Left ventricle myocardium inferior (tissue), 1 donor: ENCODE measurements at regions not wholly inside any gene's neighbourhood (a gene's known extent, or its start where the extent isn't known, plus 50 kb on each side); places are given as distances from the start of the nearest gene placed in this dataset.

Experiments
- DNase-seq: peaks from one replicate; pipeline ENCODE4 v3.0.0-alpha.2; 2020
- H3K27ac ChIP-seq: fragments of 200-600 bp; replicated peaks from 2 replicates; pipeline ENCODE4 v1.8.0; 2021
- H3K27me3 ChIP-seq: fragments of 200-600 bp; 2 replicates; pipeline ENCODE4 v1.8.0; 2021; ENCODE audit warnings: low read depth
- H3K36me3 ChIP-seq: fragments of 200-600 bp; 2 replicates; pipeline ENCODE4 v1.8.0; 2021
- H3K4me1 ChIP-seq: fragments of 200-600 bp; 2 replicates; pipeline ENCODE4 v1.8.0; 2021
- H3K4me3 ChIP-seq: fragments of 200-600 bp; 2 replicates; pipeline ENCODE4 v1.8.0; 2021; ENCODE audit warnings: mild to moderate bottlenecking, moderate library complexity
- H3K9me3 ChIP-seq: fragments of 200-600 bp; replicated peaks from 2 replicates; pipeline ENCODE4 v1.8.0; 2021
- CTCF ChIP-seq: fragments of 200-600 bp; IDR thresholded peaks from 2 replicates; pipeline ENCODE4 v1.8.0; 2021; ENCODE audit warnings: antibody characterized with exemption, mild to moderate bottlenecking, borderline replicate concordance
- intact Hi-C: fragments of 100-400 bp; cut with micrococcal nuclease; formaldehyde crosslinking; loops from one replicate; pipeline ENCODE4 v1.11.0; 2022
- donor health status: DM: no; HTN: yes; CAD: no; lungs with severe emphysema.

DNA sequence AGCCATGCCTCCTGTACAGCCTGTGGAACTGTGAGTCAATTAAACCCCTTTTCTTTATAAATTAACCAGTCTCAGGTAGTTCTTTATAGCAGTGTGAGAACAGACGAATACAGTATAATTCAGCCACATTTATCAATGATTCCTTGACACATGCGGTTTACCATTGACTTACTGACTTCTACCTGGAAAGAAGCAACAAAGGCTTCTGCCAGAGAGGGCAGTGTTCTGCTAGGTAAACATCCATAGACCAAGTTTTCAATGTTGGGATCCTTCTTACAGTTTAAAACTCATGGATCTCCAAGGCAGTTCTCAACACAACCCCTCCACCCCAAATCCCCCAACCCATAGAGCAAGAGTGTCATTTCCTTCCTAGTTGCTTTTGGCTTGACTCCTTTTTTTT, 150.6 kb downstream of the ZNF648 start:
- no peaks in the 10 kb centered on the region for H3K9me3 ChIP-seq
- no peak for TF ChIP-seq CTCF
- no peak overlapping the region for H3K4me3 ChIP-seq
- intact Hi-C loops: no loop called here
- no peaks in the 10 kb centered on the region for H3K4me1 ChIP-seq
- H3K36me3 ChIP-seq: no peaks in the 10 kb centered on the region
- no peak overlapping the region for H3K27ac ChIP-seq
- H3K27me3 ChIP-seq: peaks cover 37% of the 10 kb centered on the region
- DNase-seq: no peak

DNA sequence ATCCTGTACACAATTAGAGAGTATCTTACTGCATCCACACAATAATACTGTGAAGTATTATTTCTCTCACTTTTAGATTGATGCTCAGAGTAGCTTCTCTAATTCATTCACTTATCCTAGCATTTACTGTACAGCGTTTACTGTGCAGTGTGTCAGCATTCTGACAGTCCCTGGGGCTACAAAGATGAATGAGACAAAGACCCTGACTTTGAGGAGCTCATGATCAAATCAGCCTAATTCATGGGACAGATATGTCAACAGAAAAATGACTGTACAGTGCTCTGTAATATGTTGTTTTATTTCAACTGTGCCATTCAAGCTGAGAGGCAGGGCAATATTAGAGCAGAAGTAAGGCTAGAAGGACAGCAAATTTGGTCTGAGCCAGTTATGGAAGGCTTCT, 152.5 kb downstream of the ZNF648 start:
- Histone ChIP-seq H3K4me1 (no peaks in the 10 kb centered on the region), H3K27me3 (peaks cover 37% of the 10 kb centered on the region), H3K36me3 (no peaks in the 10 kb centered on the region), H3K4me3 (no peak overlapping the region), H3K27ac (no peak overlapping the region), H3K9me3 (no peaks in the 10 kb centered on the region)
- intact Hi-C loops: no loop called here
- no peak for TF ChIP-seq CTCF
- DNase-seq: no peak

GRCh38 chr1:181906631-181907030, 154.9 kb downstream of the ZNF648 start:
- no peak overlapping the region for H3K27ac ChIP-seq
- peaks cover 41% of the 10 kb centered on the region for H3K27me3 ChIP-seq
- H3K36me3 ChIP-seq: no peaks in the 10 kb centered on the region
- DNase-seq: no peak
- no peaks in the 10 kb centered on the region for H3K4me1 ChIP-seq
- intact Hi-C loops: no loop called here
- no peak for TF ChIP-seq CTCF
- no peak overlapping the region for H3K4me3 ChIP-seq
- no peaks in the 10 kb centered on the region for H3K9me3 ChIP-seq

- no peaks in the 10 kb centered on the region for H3K36me3 ChIP-seq
- no peaks in the 10 kb centered on the region for H3K9me3 ChIP-seq
- H3K27me3 ChIP-seq: peaks cover 44% of the 10 kb centered on the region
- no peak for TF ChIP-seq CTCF
- H3K4me1 ChIP-seq: no peaks in the 10 kb centered on the region
- no peak overlapping the region for H3K4me3 ChIP-seq
- no peak for DNase-seq
- intact Hi-C loops: no loop called here
- no peak overlapping the region for H3K27ac ChIP-seq
Observed at GRCh38 chr1:181905944-181906597, 155.4 kb downstream of the ZNF648 start.

DNA sequence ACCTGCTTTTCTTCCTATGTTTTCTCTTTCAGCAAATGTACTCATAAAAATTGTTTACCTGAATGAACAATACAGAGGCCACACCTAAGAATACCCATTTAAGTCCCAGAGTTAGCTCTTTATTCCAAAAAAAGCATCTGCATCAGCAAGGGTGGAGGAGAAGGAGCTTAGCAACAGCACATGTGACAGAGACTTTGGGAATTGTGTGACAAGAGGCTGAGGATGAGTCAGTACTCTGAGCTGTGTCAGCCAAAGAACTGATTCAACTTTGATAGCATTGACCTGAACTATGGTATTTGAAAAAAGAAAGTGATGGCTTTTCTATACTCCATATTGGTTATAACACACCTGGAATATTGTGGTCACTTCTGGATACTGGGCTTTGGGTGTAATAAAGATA, 162.7 kb downstream of the ZNF648 start:
- intact Hi-C loops: no loop called here
- H3K9me3 ChIP-seq: peaks cover 7% of the 10 kb centered on the region
- no peaks in the 10 kb centered on the region for H3K36me3 ChIP-seq
- H3K27me3 ChIP-seq: peaks cover 34% of the 10 kb centered on the region
- no peak overlapping the region for H3K4me3 ChIP-seq
- DNase-seq: no peak
- no peaks in the 10 kb centered on the region for H3K4me1 ChIP-seq
- H3K27ac ChIP-seq: no peak overlapping the region
- no peak for TF ChIP-seq CTCF
